ENCODE measurements at regions not wholly inside any gene's neighbourhood (a gene's known extent, or its start where the extent isn't known, plus 50 kb on each side); places are given as distances from the start of the nearest gene placed in this dataset.

GRCh38 chr7:96786261-96786997 lies 76.8 kb upstream of the SEM1 start:
- TF ChIP-seq CTCF (IDR thresholded peaks at IDR 0.05), result no peak

- no peak for TF ChIP-seq CTCF (IDR thresholded peaks at IDR 0.05)
These were observed 77.4 kb upstream of the SEM1 start for GRCh38 chr7:96786998-96787395.

GRCh38 chr7:96789914-96790313 lies 80.3 kb upstream of the SEM1 start:
- TF ChIP-seq CTCF (IDR thresholded peaks at IDR 0.05), result no peak

- no peak for TF ChIP-seq CTCF (IDR thresholded peaks at IDR 0.05)
These were observed 82.5 kb upstream of the SEM1 start for GRCh38 chr7:96792115-96792514.

- no peak for TF ChIP-seq CTCF (IDR thresholded peaks at IDR 0.05)
These were observed 84.4 kb upstream of the SEM1 start for GRCh38 chr7:96794063-96794462.

GRCh38 chr7:96800122-96800521 lies 90.5 kb upstream of the SEM1 start:
- TF ChIP-seq CTCF (IDR thresholded peaks at IDR 0.05), result no peak

- peak; percentile 62 for TF ChIP-seq CTCF (IDR thresholded peaks at IDR 0.05)
These were observed 91.2 kb upstream of the SEM1 start for GRCh38 chr7:96800824-96801223.

All from LNCAP (cell line).